IPS-18a (cell line): ENCODE measurements at regions not wholly inside any gene's neighbourhood (a gene's known extent, or its start where the extent isn't known, plus 50 kb on each side); places are given as distances from the start of the nearest gene placed in this dataset.
"Not testable (repeated sequence)": the region's sequence is repeated elsewhere in the genome, so short reads cannot be mapped to it uniquely, and the experiment has no call there.

Experiments used
- H3K27ac ChIP-seq: one replicate; pipeline ENCODE4 v1.5.1; 2013; ENCODE audit warnings: low read length
- H3K27me3 ChIP-seq: one replicate; pipeline ENCODE4 v1.6.1; 2013; ENCODE audit warnings: mild to moderate bottlenecking, low read length; ENCODE audit not compliant: control insufficient read depth, insufficient read depth
- H3K36me3 ChIP-seq: one replicate; pipeline ENCODE4 v1.6.1; 2013; ENCODE audit warnings: low read depth, low read length; ENCODE audit not compliant: control insufficient read depth
- H3K4me1 ChIP-seq: one replicate; pipeline ENCODE4 v1.6.1; 2013; ENCODE audit warnings: low read depth, low read length; ENCODE audit not compliant: control insufficient read depth
- H3K4me3 ChIP-seq: one replicate; pipeline ENCODE4 v1.5.1; 2013; ENCODE audit warnings: low read length
- H3K9ac ChIP-seq: one replicate; pipeline ENCODE4 v1.6.1; 2013; ENCODE audit warnings: mild to moderate bottlenecking, low read length, moderate library complexity
- H3K9me3 ChIP-seq: one replicate; pipeline ENCODE4 v1.6.1; 2013; ENCODE audit warnings: low read depth, low read length; ENCODE audit not compliant: control insufficient read depth

DNA sequence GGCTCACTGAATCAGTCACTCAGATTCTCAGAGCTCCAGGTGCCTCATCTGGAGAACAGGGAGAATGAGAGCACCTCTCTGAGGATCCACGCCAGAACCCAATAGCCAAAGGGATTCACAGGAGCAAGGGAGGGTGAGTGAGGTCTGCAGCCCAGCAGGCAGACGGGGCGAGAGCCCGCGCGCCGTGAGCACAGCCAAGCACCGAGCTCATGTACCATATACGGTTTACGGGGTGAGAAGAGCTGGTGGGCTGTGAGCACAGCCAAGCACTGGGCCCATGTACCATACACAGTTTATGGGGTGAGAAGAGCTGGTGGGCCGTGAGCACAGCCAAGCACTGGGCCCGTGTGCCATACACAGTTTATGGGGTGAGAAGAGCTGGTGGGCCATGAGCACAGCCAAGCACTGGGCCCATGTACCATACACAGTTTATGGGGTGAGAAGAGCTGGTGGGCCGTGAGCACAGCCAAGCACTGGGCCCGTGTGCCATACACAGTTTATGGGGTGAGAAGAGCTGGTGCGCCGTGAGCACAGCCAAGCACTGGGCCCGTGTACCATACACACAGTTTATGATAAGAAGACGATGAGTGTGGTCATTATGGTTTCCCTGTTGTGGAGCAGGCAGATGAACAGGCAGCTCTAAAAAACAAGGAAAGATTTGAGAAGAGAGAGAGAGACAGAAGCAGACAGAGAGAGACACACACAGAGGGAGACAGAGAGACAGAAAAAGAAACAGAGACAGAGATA, 125.7 kb upstream of the ANO1 start:
- H3K27ac ChIP-seq, H3K36me3 ChIP-seq, H3K4me3 ChIP-seq, H3K9me3 ChIP-seq, H3K9ac ChIP-seq, H3K27me3 ChIP-seq: not testable (repeated sequence)
- peaks cover 18% of the 10 kb centered on the region for H3K4me1 ChIP-seq

DNA sequence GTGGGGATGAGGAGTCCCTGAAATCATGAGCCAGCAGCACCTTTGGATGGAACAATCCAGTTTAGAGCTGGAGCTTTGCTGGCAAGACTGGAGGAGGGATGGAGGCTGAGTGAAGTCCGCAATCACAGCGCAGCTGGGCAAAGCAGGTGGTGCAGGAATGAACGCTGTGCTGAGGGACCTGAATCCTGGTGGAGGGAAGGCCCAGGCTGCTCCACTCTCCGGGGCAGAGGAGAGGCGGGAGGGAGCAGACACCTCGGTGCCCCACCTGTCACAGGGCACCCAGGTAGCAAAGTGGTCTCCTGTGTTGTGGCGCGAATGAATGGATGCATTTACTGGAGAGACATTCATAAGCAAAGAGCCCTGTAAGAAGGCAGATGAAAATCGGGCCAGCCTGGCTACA, 124.8 kb upstream of the ANO1 start:
- Histone ChIP-seq H3K36me3 (no peaks in the 10 kb centered on the region), H3K4me1 (peaks cover 13% of the 10 kb centered on the region), H3K4me3 (no peak overlapping the region), H3K9ac (no peak overlapping the region), H3K9me3 (no peaks in the 10 kb centered on the region), H3K27me3 (no peaks in the 10 kb centered on the region), H3K27ac (no peak overlapping the region)

DNA sequence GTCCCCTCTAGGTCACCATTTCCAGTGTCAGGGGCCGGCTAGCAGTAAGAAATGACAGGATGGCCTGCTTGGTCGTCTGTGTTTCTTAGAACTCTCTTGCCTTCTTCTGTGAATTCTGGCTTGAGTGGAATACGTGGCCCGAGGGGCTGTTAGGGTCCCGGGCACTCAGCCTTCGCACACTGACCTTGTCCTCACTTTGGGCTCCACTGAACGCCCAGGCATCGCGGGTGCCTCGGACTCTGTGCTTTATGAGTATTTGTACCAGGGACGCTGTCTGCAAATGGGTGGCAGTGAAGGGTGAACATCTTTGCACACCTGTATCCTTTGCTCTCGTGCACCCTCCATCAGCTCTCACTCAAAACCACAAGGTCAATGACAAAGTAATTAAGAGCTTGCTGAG, 123.4 kb upstream of the ANO1 start:
- no peaks in the 10 kb centered on the region for H3K36me3 ChIP-seq
- peaks cover 2% of the 10 kb centered on the region for H3K4me1 ChIP-seq
- no peak overlapping the region for H3K4me3 ChIP-seq
- no peaks in the 10 kb centered on the region for H3K9me3 ChIP-seq
- H3K9ac ChIP-seq = no peak overlapping the region
- H3K27me3 ChIP-seq = no peaks in the 10 kb centered on the region
- H3K27ac ChIP-seq = no peak overlapping the region

DNA sequence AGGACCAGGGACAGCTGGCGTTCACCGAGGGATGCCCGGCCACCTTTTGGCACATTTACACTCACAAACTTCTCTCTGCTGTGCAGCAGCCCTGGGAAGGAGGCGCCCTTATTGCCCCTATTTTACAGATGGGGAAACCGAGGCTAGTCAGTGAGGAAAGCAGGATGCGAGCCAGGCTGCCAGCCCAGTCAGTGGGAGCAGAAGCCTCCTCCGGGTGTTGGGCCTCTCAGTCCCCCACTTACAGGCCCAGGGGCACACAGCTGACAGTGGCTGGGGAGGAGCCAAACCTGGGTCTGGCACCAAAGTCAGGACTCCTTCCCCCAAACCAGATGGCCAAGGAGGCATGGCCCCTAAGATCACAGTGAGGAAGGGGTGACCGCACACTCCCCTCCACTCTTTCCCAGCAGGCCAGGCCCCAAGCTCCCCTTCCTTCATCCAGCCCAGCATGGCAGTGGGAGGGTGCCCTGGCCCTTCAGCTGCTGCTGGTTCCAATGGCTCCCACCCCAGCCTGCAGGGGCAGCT, 121.4 kb upstream of the ANO1 start:
- no peak overlapping the region for H3K4me3 ChIP-seq
- no peak overlapping the region for H3K27ac ChIP-seq
- H3K9me3 ChIP-seq = no peaks in the 10 kb centered on the region
- no peak overlapping the region for H3K9ac ChIP-seq
- H3K36me3 ChIP-seq = no peaks in the 10 kb centered on the region
- no peaks in the 10 kb centered on the region for H3K27me3 ChIP-seq
- no peaks in the 10 kb centered on the region for H3K4me1 ChIP-seq

DNA sequence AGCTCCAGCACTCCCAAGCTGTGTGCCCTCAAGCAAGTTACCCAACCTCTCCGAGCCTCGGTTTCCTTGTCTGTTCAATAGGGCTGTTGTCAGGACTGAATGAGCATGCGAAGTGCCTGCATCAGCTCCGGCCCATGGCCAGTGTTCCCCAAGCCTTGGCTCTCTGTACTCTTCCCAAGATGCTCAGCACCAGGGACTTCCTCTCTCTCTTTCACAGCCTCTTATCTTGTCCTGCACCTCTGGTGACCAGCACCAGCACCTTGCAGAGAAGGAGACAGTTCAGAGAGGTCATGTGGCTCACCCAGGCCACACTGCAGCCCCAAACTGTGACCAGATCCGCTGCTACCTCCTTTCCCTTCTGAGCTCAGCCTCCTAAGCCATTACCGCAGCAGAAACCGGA, 120.3 kb upstream of the ANO1 start:
- Histone ChIP-seq H3K4me3 (no peak overlapping the region), H3K27me3 (no peaks in the 10 kb centered on the region), H3K9me3 (no peaks in the 10 kb centered on the region), H3K36me3 (no peaks in the 10 kb centered on the region), H3K27ac (no peak overlapping the region), H3K4me1 (peaks cover 5% of the 10 kb centered on the region), H3K9ac (no peak overlapping the region)

DNA sequence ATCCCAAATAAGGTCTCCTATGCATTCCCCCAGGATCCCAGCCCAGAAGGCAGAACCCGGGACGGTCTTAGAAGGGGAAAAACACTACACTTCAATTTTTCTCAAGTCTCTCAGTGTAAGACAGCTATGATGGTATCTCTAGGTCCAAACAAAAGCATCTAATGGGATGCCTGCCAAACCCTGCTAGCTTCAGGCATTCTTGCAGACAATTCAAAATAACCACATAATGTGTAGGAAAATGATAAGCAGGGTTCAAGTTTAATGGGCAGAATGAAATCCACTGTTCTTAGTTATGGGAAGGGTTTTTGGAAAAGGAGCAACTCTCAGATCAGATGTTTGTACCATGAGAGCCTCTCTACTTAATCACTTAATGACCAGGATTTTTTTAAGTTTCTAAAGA, 119.8 kb upstream of the ANO1 start:
- Histone ChIP-seq H3K9me3 (no peaks in the 10 kb centered on the region), H3K27ac (no peak overlapping the region), H3K4me3 (no peak overlapping the region), H3K4me1 (peaks cover 5% of the 10 kb centered on the region), H3K36me3 (no peaks in the 10 kb centered on the region), H3K9ac (no peak overlapping the region), H3K27me3 (no peaks in the 10 kb centered on the region)

DNA sequence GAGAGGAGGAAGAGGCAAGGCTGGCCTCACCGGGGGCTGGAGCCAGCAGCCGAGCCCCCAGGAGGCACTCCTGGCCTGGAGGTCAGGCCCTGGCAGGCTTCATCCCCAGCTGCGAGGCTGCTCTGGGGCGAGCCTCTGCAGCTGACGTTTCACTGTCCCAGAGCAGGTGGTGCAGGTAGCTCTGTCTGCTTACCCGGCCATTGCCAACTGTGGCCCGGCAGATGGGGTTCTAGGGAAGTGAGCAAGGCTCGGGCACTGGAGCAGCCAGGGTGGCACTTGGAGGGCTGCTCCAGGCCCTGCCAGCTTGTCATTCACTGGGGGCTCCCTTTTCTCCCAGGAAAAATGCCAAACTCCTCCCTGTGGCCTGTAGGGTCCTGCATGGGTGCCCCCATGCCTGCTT, 118.7 kb upstream of the ANO1 start:
- Histone ChIP-seq H3K27me3 (no peaks in the 10 kb centered on the region), H3K9ac (no peak overlapping the region)

DNA sequence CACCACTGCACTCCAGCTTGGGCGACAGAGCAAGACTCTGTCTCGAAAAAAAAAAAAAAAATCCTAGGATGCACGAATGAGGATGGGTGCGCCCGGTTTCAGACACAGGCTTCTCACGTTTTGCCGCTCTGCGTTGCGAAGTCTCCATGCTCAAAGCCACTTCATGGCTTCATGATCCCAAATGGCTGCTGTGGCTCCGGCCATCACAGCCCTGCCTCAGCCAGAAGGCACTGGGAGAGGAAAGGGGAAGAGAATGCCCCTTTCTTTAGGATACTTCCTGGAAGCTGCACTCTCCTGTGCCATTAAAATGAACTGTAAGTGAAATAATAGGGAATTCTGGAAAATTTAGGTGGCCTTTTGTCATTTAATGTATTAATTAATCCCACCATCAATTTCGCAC, 116.4 kb upstream of the ANO1 start:
- H3K27me3 ChIP-seq = no peaks in the 10 kb centered on the region
- no peak overlapping the region for H3K27ac ChIP-seq
- H3K36me3 ChIP-seq = no peaks in the 10 kb centered on the region
- no peaks in the 10 kb centered on the region for H3K9me3 ChIP-seq
- H3K4me3 ChIP-seq = no peak overlapping the region
- no peak overlapping the region for H3K9ac ChIP-seq
- H3K4me1 ChIP-seq = peaks cover 19% of the 10 kb centered on the region

More for the DNA sequence above, 118.7 kb upstream of the ANO1 start:
- Histone ChIP-seq H3K4me3 (no peak overlapping the region), H3K27ac (no peak overlapping the region), H3K9me3 (no peaks in the 10 kb centered on the region), H3K36me3 (no peaks in the 10 kb centered on the region), H3K4me1 (peaks cover 16% of the 10 kb centered on the region)

DNA sequence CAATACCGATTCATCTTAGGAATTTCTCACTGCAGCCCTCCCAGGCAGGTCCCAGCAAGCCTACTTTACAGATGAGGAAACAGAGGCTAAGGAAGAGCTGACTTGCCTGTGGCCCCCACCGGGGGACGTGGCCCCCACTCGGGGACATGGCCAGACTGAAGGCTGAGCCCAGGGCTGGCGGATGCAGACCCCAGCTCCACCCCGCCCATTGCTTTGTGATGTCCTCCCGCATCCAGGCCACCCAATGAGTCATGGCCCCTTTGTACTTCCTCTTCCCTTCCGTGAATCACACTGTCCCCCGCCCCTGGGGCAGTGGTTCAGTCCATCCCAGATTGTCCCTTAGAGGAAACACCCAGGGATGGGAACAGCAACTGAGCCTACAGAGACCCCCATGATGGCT, 116.0 kb upstream of the ANO1 start:
- Histone ChIP-seq H3K4me1 (peaks cover 19% of the 10 kb centered on the region), H3K9me3 (no peaks in the 10 kb centered on the region), H3K36me3 (no peaks in the 10 kb centered on the region), H3K27ac (no peak overlapping the region), H3K4me3 (no peak overlapping the region), H3K27me3 (no peaks in the 10 kb centered on the region), H3K9ac (no peak overlapping the region)

DNA sequence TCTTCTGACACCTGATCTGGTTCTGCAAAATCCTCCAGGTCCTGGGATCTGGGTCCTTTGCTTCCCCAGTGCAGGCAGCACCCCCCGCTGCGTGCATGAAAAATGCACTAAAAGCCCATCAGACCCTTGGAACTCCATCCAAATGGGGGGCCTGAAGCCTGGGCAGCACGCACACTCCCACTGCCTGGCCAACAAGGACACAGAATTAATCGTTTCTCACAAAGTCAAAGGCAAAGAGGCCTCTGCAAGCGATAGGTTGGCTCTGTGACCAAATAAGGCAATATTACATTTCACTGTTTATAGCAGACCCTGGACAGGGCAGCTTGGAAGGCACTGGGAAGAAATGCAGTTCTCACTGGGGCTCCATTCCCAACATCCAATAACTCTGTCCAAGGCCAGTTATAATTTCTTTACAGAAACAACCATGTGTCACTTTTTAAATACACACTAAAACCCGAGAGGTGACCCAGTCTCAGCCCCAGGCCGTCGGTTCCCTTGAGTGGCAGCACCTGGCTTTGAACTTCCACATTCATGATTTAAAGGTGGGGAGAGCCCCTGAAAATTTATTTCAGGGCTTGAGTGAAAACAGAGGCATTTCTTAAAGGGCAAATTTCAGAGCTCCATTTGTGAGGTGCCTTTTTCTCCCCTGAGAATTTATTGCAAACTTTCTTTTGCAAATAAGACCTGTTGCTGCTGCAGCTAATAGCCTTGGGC, 114.4 kb upstream of the ANO1 start:
- Histone ChIP-seq H3K9me3 (no peaks in the 10 kb centered on the region), H3K27me3 (no peaks in the 10 kb centered on the region), H3K9ac (no peak overlapping the region), H3K27ac (peak overlapping the region; percentile 4), H3K4me1 (peaks cover 19% of the 10 kb centered on the region), H3K4me3 (no peak overlapping the region), H3K36me3 (no peaks in the 10 kb centered on the region)

DNA sequence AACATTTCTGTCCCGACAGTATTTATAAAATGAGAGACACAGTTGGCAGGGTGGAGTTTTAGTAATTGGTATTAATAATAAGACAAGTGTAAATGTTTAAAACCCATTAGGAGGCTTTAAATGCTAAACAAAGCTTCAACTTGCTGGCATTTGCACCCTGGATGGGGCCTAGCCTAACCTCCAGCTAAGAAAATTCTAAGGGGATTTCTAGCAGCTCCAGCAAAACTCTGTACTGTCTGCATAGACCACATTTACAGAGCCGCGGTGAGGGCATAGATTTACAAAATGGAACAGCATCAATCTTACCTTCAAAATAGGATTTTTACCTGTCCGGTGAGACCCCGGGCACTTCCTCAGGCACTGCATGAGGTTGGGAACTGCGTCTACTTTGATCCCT, 113.9 kb upstream of the ANO1 start:
- Histone ChIP-seq H3K36me3 (no peaks in the 10 kb centered on the region), H3K9ac (no peak overlapping the region), H3K4me1 (peaks cover 19% of the 10 kb centered on the region), H3K9me3 (no peaks in the 10 kb centered on the region), H3K27ac (no peak overlapping the region), H3K27me3 (no peaks in the 10 kb centered on the region), H3K4me3 (no peak overlapping the region)
